SU-DHL-6 (cell line): ENCODE measurements at regions not wholly inside any gene's neighbourhood (a gene's known extent, or its start where the extent isn't known, plus 50 kb on each side); places are given as distances from the start of the nearest gene placed in this dataset.

Experiments used
- H2AFZ ChIP-seq: fragments of 200-600 bp; sonication (generic); 2 replicates; pipeline ENCODE4 v1.6.1; 2014; ENCODE audit warnings: low read depth, mild to moderate bottlenecking, moderate library complexity, mixed read lengths, antibody characterized with exemption, low read length; ENCODE audit not compliant: severe bottlenecking
- H3F3A ChIP-seq: fragments of 200-600 bp; shearing (Covaris generic); 2 replicates; pipeline ENCODE4 v1.6.0; 2016; ENCODE audit warnings: antibody characterized with exemption, mild to moderate bottlenecking; ENCODE audit not compliant: insufficient read depth
- H3K27ac ChIP-seq: fragments of 200-600 bp; sonication (generic); 2 replicates; pipeline ENCODE4 v1.5.1; 2016; ENCODE audit warnings: low read depth, mild to moderate bottlenecking, low read length, moderate library complexity, mixed read lengths
- H3K27me3 ChIP-seq: fragments of 200-600 bp; sonication (generic), shearing (Covaris generic); 2 replicates; pipeline ENCODE4 v1.6.0; 2014; ENCODE audit warnings: mild to moderate bottlenecking, low read length
- H3K36me3 ChIP-seq: fragments of 200-600 bp; sonication (generic); 2 replicates; pipeline ENCODE4 v1.6.1; 2014; ENCODE audit warnings: mild to moderate bottlenecking, low read length, mixed read lengths
- H3K4me2 ChIP-seq: fragments of 300-600, 200-600 bp; shearing (Covaris generic), sonication (generic); 2 replicates; pipeline ENCODE4 v1.6.0; 2014; ENCODE audit warnings: low read length, low read depth, mild to moderate bottlenecking; ENCODE audit not compliant: poor library complexity, severe bottlenecking
- H3K4me3 ChIP-seq: fragments of 200-600 bp; sonication (generic); 2 replicates; pipeline ENCODE4 v1.5.1; 2014; ENCODE audit warnings: antibody characterized with exemption, low read length, mild to moderate bottlenecking, mixed read lengths; ENCODE audit not compliant: insufficient read depth, poor library complexity, severe bottlenecking
- H3K79me2 ChIP-seq: fragments of 200-600 bp; sonication (generic); 2 replicates; pipeline ENCODE4 v1.6.1; 2014; ENCODE audit warnings: mild to moderate bottlenecking, low read length, moderate library complexity; ENCODE audit not compliant: insufficient read depth
- H3K9ac ChIP-seq: fragments of 200-600 bp; sonication (generic); 2 replicates; pipeline ENCODE4 v1.7.0; 2014; ENCODE audit warnings: mild to moderate bottlenecking, low read length
- H3K9me2 ChIP-seq: fragments of 200-600 bp; sonication (generic); replicated peaks from 2 replicates; pipeline ENCODE4 v1.6.1; 2014; ENCODE audit warnings: low read length; ENCODE audit not compliant: insufficient read depth
- H3K9me3 ChIP-seq: fragments of 200-600 bp; sonication (generic); 2 replicates; pipeline ENCODE4 v1.6.1; 2014; ENCODE audit warnings: low read length, mixed read lengths; ENCODE audit not compliant: insufficient read depth
- H4K20me1 ChIP-seq: fragments of 200-600 bp; sonication (generic); 2 replicates; pipeline ENCODE4 v1.6.1; 2014; ENCODE audit warnings: low read depth, mild to moderate bottlenecking, antibody characterized with exemption, low read length, moderate library complexity, mixed read lengths
- EZH2phosphoT487 ChIP-seq: fragments of 200-600 bp; sonication (generic), shearing (Covaris generic); conservative IDR thresholded peaks from 2 replicates; pipeline ENCODE4 v1.6.1; 2018; ENCODE audit warnings: mild to moderate bottlenecking, antibody characterized with exemption, low read length, moderate library complexity, mixed read lengths
- TF ChIP-seq, protein P1 (sequence below): fragments of 200-600 bp; sonication (generic); IDR thresholded peaks from one replicate; pipeline ENCODE4 v1.5.1; 2017; ENCODE audit warnings: antibody characterized with exemption, mild to moderate bottlenecking, low read length, moderate library complexity; ENCODE audit not compliant: insufficient read depth, poor library complexity, severe bottlenecking

- TF ChIP-seq, protein P1, sequence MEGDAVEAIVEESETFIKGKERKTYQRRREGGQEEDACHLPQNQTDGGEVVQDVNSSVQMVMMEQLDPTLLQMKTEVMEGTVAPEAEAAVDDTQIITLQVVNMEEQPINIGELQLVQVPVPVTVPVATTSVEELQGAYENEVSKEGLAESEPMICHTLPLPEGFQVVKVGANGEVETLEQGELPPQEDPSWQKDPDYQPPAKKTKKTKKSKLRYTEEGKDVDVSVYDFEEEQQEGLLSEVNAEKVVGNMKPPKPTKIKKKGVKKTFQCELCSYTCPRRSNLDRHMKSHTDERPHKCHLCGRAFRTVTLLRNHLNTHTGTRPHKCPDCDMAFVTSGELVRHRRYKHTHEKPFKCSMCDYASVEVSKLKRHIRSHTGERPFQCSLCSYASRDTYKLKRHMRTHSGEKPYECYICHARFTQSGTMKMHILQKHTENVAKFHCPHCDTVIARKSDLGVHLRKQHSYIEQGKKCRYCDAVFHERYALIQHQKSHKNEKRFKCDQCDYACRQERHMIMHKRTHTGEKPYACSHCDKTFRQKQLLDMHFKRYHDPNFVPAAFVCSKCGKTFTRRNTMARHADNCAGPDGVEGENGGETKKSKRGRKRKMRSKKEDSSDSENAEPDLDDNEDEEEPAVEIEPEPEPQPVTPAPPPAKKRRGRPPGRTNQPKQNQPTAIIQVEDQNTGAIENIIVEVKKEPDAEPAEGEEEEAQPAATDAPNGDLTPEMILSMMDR: no peak
These were observed 854.9 kb downstream of the RPS29 start for GRCh38 chr14:48731260-48731659.

DNA sequence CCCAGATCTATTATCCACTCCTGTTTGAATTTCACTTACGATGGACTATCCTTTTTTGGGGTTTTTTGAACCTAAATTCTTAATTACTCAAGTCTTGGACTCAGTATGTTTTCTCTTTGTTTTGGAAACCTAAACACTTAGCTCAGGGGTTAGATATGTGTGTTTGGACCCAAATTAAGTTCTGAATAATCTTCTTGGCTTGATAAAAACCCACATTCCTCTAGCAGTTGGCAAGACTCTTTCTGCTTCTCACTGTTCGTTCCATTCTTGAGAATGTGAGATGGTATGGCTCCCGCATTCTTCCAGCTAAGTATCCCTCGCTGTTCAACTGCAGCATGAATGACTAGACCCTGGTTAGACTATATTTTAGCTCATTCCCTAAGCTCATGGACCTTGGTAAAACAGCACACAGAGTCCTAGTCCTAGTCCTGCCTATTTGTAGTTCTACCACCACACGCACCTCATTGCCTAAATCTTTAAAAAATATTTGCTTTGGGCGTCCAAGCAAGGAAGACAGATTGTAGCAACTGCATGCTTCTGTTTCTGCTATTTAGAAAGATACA is 860.0 kb downstream of the RPS29 start:
- no peaks in the 10 kb centered on the region for H3K9me2 ChIP-seq
- TF ChIP-seq EZH2phosphoT487: no peak
- TF ChIP-seq, protein P1: no peak
- H3K9me3 ChIP-seq: no peaks in the 10 kb centered on the region
- no peak overlapping the region for H3K27ac ChIP-seq
- no peak overlapping the region for H3K9ac ChIP-seq
- H3K27me3 ChIP-seq: no peaks in the 10 kb centered on the region
- H4K20me1 ChIP-seq: no peaks in the 10 kb centered on the region
- no peak overlapping the region for H3K4me3 ChIP-seq
- no peaks in the 10 kb centered on the region for H3K79me2 ChIP-seq
- no peaks in the 10 kb centered on the region for H3F3A ChIP-seq
- H2AFZ ChIP-seq: no peak overlapping the region
- no peaks in the 10 kb centered on the region for H3K36me3 ChIP-seq
- H3K4me2 ChIP-seq: no peak overlapping the region

More at GRCh38 chr14:48731260-48731659, 854.9 kb downstream of the RPS29 start:
- Histone ChIP-seq H3K4me2 (no peak overlapping the region), H3K79me2 (no peaks in the 10 kb centered on the region), H3K9ac (no peak overlapping the region), H3K27me3 (no peaks in the 10 kb centered on the region), H4K20me1 (no peaks in the 10 kb centered on the region), H3K9me2 (no peaks in the 10 kb centered on the region), H3K36me3 (no peaks in the 10 kb centered on the region), H2AFZ (no peak overlapping the region), H3K9me3 (peaks cover 17% of the 10 kb centered on the region; the same call in 1 of the 2 replicates), H3F3A (no peaks in the 10 kb centered on the region), H3K27ac (no peak overlapping the region), H3K4me3 (no peak overlapping the region)

DNA sequence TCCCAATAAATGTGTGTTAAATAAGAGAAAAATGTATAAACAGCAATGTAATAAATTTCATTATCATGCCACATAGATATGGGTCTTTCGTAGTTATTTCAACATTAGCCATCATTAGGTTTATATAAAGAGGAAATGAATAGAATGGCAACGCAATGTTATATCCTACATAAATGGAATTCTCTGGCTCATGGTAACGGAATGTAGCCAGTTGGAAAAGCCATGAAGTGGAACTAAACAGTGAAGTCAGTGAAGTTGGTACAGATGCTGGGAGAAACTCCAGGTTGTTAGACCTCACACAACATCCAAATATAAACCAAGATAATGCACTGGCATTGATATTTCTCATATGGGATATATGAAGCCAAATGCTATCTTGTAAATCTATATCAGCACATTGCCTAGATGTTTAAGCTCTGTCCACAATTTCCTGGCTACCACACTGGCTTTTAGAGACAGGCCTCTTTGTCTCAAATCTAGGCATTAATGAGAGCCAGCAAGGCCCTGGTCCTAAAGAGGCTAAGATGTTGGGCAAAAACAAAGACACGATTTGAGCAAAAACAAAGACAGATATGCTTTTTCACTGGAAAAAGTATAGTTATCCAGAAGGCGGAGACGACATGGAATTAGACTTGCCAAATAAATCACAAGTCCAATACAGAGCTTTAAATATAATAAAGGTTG is 861.0 kb downstream of the RPS29 start:
- peaks cover 2% of the 10 kb centered on the region; the same call in 1 of the 2 replicates for H3K9me3 ChIP-seq
- no peaks in the 10 kb centered on the region for H4K20me1 ChIP-seq
- no peak overlapping the region for H2AFZ ChIP-seq
- no peaks in the 10 kb centered on the region for H3F3A ChIP-seq
- H3K27ac ChIP-seq: no peak overlapping the region
- no peaks in the 10 kb centered on the region for H3K27me3 ChIP-seq
- no peak overlapping the region for H3K9ac ChIP-seq
- no peaks in the 10 kb centered on the region for H3K79me2 ChIP-seq
- TF ChIP-seq EZH2phosphoT487: no peak
- TF ChIP-seq, protein P1: no peak
- H3K36me3 ChIP-seq: no peaks in the 10 kb centered on the region
- no peak overlapping the region for H3K4me3 ChIP-seq
- no peaks in the 10 kb centered on the region for H3K9me2 ChIP-seq
- H3K4me2 ChIP-seq: no peak overlapping the region
